ENCODE measurements at regions not wholly inside any gene's neighbourhood (a gene's known extent, or its start where the extent isn't known, plus 50 kb on each side); places are given as distances from the start of the nearest gene placed in this dataset.

DNA sequence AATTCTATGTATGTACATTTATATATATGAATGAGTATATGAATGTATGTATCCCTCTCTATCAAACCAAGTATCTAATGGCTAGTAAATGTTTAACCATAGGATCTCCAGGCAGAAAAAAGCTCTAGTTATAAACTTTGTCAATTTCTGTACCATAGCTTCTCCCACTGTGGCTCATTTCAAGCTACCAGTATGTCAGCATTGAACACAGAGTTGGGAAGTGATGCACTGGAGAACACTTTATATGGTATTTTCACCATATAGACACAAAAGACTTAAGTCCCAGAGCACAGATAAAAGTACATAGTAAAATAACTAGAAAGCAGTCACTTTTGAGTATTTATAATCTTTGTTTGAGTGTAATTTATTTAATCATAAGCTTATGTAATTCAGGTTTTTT, 53.9 kb upstream of the ATP8A1 start:
- TF ChIP-seq ZFX (IDR thresholded peaks at IDR 0.05; ENCODE audit: borderline replicate concordance): no peak
- TF ChIP-seq, protein P1, sequence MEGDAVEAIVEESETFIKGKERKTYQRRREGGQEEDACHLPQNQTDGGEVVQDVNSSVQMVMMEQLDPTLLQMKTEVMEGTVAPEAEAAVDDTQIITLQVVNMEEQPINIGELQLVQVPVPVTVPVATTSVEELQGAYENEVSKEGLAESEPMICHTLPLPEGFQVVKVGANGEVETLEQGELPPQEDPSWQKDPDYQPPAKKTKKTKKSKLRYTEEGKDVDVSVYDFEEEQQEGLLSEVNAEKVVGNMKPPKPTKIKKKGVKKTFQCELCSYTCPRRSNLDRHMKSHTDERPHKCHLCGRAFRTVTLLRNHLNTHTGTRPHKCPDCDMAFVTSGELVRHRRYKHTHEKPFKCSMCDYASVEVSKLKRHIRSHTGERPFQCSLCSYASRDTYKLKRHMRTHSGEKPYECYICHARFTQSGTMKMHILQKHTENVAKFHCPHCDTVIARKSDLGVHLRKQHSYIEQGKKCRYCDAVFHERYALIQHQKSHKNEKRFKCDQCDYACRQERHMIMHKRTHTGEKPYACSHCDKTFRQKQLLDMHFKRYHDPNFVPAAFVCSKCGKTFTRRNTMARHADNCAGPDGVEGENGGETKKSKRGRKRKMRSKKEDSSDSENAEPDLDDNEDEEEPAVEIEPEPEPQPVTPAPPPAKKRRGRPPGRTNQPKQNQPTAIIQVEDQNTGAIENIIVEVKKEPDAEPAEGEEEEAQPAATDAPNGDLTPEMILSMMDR (IDR thresholded peaks at IDR 0.05): no peak

Data from 22Rv1 (cell line).